GM19468 (cell line): ENCODE measurements at regions not wholly inside any gene's neighbourhood (a gene's known extent, or its start where the extent isn't known, plus 50 kb on each side); places are given as distances from the start of the nearest gene placed in this dataset.
"Not testable (repeated sequence)": the region's sequence is repeated elsewhere in the genome, so short reads cannot be mapped to it uniquely, and the experiment has no call there.

ENCODE experiments used
- ATAC-seq: cut with Tn5 transposase; IDR thresholded peaks from one replicate; pipeline ENCODE4 v1.9.1; 2021; ENCODE audit warnings: mild to moderate bottlenecking, moderate library complexity, moderate number of reproducible peaks; ENCODE audit not compliant: unreplicated experiment; ENCODE audit errors: extremely low read depth

DNA sequence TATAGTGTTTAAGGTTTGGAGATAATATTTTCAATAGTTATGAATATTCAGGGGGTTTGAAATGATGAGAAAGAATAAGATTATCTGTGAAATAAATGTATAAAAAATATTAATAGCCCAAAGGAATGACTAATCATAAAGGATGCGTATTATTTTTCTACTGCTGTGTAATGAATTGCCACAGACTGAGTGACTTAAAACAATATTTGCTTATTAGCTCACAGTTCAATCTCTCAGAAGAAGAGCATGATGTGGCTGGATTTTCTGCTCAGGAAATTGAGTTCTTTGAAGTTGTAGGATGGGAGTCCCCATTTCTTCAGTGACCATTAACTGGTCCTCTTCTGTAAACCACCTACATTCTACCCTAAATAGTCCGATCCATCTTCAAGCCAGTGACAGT lies 1680.8 kb upstream of the AGA start:
- no peak for ATAC-seq

DNA sequence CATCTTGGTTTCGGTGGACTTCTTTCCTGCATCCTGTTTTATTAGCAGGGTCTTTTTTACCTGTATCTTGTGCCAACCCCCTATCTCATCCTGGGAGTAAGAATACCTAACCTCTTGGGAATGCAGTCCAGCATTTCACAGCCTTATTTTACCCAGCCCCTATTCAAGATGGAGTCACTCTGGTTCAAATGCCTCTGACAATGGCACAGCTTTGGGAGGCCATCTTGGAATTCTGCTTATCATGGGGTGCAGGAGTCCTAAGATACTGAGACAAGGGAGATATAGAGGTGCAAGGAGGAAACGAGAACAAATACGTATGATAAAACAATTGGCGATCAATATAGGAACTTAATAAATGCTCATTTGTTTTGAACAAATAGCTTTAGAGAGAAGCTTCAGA lies 1682.2 kb upstream of the AGA start:
- ATAC-seq: no peak

DNA sequence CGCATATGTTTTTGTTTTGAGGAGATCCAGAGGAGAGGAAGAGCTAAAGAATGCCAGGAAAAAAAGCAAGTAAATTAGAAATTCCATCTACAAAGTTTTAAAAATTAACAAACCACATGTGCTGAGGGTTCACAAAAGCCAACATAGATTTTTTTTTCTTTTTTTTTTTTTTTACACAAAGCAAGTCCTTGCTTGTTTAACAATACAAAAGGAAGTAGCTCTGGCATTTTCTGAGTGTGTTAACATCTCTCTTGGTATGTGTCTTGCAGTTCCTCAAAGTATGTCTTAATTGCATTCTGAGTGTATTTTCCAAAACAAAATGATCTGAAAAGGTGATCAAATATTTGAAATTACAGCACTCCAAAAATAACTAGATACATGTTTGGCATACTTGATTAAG lies 1682.7 kb upstream of the AGA start:
- no peak for ATAC-seq

DNA sequence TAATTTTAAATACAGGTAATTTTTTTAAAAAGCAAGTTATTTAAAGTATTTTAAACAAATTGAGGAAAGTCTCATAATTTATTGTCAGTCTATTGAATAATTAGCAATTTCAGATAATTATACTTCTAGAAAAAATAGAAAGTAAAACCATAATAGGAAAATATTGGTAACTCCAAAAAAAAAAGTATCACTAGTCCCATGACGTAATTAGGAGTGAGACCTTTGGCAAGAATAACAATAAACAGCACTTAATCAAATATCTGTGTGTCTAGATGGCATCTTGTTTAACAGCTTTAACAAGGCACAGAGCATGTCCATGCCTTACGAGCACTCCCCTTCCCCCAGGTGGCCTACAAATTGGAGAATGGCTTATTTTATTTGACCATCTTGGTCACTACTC lies 1683.6 kb upstream of the AGA start:
- no peak for ATAC-seq

DNA sequence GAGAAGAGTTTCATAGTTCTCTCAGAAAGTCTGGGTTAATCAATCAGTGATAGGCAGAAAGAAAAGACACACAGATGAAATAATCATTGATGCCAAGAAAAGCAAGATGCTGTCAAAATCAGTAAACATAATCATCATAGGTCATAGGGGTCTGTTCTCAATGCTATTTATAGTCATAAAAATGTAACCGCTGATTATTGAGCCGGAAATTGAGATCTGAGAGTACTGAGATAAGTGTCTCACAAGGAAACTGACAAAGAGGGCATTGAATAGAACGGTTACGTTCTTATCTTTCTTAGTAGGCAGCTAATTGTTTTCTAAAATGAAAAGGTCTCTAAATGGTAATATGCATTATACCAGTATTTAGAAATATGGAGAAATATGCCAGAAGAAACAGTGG lies 1686.1 kb upstream of the AGA start:
- ATAC-seq: no peak

DNA sequence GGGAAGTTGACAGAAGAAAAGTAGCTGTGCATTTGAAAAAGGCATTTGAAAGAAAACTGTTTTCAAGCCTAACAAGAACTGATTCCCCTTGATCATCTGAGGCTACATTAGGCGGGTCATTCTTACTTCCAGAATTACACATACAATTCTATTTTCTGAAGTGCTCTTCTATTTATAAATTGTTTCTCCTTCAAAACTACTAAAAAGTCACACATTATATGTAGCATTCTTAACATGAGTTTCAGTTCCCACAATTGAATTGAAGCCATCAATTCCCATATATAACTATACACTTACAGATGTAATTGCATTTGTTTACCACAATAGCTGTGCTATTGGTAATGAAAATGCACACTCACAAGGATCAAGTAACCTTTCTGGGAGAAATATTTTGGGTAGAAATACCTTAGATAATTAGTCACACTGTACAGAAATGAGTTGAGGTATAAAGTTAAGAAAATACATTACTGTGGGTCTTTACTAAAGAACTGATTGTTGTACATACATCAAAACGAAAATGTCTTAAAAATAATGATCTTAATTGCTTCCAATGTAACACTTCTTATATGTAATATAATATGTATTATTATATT lies 1688.0 kb upstream of the AGA start:
- no peak for ATAC-seq

DNA sequence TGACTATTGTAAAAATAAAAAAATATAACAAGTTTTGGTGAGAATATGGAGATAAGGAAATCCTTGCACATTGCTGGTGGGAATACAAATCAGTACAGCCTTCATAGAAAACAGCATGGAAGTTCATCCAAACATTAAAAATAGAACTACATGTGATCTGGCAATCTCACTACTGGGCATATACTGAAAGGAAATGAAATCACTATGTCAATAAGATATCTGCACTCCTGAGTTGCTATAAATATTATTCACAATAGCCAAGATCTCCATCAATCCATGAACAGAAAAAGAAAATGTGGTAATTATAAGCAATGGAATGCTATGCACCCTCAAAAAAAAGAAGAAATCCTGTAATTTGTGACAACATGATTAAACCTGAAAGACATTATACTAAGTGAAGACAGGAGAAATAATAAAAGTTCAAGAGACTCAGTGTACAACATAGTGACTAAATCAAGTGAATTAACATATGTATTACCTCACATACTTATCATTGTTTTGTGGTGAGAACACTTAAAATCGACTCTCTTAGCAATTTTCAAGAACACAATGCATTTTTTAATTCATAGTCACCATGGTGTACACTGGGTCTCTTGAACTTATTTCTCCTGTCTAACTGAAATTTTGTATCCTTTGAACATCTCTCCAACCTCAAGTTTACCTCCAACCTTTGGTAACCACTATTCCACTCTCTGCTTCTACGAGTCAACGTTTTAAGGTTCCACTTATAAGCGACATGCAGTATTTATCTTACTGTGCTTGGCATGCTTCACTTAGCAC lies 1703.7 kb upstream of the AGA start:
- ATAC-seq: no peak

DNA sequence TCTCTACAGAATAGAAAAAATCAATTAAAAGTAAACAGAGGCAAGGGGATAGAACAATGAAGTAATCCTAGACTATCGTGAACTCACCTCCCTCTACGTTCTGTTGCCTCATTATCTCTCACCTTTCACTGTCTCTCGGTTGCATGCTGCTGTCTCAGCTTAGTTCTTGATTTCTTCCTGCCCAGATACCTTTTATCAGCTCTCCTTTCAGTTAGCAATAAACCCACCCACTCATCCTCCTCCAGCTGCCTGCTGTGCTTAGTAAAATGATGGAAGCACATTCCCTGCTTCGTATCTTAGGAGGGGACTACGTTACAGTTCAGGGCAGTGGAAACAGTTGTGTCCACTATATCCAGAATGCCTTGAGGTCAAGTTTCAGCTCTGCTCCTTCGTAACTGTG lies 1709.5 kb upstream of the AGA start:
- ATAC-seq: no peak

DNA sequence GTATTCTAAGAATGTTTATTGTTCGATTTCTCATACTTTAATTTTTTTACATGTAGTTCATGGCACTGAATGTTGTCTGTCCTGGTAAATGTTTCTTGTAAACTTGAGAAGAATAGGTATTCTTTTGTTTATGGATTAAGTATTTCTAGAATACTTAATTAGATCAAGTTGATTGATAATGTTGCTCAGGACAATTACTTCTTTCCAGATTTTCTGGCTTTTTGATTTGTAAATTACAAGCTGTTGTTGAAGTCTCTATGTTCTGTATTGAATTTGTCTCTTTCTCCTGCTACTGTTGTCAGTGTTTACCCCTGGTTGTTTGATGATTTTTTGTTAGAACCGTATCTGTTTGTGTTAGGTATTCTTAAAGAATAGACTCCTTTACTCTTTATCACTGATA lies 1720.9 kb upstream of the AGA start:
- ATAC-seq: no peak

DNA sequence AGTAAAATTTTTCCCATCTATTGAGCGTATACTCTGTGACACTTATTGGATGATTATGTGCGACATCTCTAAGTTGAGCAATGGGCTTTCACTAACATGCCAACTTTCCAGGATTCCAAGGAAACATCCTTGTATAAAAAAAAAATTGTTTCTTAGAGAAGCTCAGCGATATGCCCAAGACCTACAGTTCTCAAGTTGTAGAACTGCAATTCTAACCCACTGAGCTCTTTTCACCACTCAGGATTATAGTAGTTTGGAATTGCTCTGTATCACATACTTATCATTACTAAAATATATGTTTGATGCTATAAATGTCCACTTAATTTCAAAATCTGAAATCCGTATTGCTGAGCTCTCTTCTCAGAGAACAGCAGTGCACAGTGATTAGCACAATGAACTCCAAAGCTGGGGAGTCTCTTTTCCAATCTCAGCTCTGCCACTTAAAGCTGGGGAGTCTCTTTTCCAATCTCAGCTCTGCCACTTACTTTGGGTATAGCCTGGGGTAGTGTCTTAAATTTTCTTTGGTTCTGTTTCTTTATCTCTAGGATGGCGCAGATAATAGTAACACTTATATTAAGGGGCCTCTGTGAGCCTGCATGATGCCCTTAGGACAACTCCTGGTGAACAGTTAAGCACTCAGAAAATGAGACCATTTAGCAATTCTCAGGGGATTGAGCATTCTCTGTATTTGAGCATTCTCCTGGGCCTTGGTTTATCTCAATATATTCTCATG lies 1722.2 kb upstream of the AGA start:
- no peak for ATAC-seq

DNA sequence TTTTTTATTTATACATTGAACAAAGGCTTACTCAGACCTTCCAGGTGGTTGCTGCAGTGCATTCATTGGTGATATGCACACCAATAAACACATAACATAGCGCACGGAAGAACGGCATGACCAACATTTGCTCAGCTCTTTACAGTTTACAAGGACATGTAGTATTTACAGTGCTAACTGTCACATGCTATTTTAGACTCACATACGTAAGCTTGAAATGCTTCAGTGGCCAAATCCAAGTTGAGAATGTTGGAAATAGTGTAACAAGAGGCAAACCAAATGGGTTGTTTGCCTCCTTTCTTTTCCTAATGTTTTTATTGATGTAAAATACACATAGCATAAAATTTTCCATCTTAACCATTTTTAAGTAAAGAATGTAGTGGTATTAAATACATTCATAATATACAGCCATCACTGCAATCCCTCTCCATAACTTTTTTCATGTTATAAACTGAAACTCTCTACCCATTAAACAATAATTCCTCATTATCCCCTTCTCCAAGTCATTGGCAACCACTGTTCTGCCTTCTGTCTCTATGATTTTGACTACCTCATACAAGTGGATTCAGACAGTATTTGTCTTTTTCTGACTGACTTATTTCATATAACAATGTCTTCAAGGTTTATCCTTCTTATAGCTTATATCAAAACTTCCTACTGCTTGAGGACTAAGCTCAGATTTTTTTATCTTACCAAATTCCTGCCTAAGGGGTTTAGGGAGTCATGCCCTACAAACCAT lies 1722.9 kb upstream of the AGA start:
- ATAC-seq: no peak

DNA sequence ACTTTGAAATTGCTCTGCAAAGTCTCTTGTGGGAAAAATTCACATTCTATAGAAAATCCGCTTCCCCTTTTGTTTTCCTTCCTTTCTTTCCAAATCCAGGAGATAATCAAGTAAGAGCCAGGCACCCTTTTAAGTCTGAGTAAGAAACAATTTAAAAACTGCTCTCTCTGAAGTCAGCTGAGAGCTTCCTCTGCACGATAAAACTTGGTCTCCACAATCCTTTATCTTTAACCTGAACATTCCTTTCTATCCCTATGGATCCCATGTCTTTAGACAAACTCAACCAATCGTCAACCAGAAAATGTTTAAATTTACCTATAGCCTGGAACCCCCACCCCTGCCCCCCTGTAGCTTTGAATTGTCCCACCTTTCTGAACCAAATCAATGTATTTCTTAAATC lies 1723.6 kb upstream of the AGA start:
- no peak for ATAC-seq

DNA sequence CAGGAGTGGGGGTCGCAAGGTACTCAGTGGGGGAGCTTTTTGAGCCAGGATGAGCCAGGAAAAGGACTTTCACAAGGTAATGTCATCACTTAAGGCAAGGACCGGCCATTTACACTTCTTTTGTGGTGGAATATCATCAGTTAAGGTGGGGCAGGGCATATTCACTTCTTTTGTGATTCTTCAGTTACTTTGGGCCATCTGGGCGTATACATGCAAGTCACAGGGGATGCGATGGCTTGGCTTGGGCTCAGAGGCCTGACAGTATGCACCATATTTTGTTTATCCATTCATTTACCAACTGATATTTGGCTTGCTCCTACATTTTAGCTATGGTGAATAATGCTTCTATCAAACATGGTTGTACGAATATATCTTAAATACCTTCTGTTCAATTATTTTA lies 1728.1 kb upstream of the AGA start:
- ATAC-seq: not testable (repeated sequence)

DNA sequence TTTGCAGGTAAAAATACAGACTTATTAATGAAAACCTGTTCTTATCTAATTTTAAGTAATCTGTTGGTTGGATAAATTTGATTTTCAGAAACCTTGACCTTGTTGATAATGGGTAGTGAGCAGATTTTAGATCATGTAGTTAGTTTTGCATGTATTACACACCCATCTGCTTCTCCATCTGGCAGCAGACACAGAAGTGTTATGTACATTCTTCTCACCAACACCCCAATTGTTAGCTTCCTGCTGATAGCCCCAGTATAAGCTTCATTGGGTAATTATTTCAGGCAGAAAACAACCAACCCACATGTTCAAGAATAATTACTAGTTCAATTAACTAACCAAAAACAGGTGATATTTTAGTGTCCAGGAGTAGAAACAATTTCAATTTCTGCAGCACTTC lies 1740.5 kb upstream of the AGA start:
- no peak for ATAC-seq

DNA sequence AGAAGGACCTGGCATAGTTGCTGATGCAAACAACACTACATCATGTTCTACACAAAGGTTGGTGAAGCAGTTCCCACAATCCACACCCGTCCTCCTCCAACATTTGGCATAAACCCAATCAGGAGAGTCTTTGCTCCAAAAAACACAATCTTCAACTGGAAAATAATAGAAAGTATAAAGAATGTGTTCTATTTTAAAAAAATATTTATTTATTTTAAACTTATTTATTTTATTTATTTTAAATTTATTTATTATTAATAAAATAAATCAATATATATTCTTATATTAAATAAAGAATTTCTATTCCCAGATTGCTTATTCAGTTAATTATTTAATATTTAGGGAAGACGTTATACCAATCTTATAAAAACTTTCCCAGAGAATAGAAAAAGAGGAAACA lies 1753.7 kb upstream of the AGA start:
- no peak for ATAC-seq

DNA sequence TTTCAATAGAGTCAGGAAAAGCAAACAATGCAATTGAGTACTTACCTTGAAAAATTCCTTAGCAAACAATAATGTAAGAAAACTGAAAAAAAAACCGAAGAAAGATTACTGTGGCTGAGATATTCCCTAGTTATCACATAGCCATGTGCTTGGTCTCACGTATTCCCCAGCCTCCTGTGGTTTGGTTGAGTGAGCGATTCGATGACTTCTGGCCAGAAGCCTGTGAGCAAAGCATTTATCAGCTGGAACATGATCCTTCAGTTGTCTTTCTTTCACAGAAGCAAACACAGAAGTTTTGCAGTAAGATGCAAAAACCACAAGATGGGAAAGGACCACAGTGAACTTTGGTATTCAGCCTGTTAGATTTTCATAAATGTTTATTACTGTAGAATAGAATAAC lies 1754.3 kb upstream of the AGA start:
- no peak for ATAC-seq

DNA sequence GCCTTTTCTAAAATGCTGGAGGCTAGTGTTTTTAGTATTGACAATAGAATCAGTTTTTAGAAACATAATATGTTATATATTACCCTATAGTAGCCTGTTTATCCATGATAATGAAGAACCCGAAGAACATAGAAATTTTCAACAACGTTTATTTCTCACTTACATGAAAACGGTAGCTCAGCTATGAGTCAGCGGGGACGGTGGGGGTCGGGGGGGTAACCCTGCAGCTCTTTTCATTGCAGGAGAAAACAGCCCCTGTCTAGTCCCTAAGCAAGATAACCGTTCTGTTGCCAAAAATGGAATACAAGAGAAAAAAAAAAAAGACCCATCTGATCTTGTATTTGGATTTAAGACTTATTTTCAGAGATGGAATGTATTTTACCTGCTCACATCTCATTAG lies 1758.4 kb upstream of the AGA start:
- no peak for ATAC-seq

DNA sequence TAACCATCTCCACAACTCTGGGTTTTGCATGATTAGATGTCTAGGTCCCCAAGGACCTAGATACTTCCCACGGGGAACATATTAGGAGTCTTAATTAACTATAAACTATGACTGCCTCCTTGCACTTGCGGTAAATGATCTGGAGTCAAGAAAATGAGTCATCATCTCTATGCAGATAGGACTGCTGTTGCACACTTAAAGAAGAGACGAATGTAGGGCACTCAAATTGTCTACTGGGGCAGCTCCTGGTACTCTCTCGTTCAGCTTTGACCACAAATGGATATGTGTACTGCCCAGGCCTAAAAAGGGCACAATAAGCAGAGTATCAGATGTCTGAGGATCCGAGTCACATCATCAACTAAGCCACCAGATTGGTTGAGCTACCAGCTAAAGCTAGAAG lies 1783.4 kb upstream of the AGA start:
- no peak for ATAC-seq

DNA sequence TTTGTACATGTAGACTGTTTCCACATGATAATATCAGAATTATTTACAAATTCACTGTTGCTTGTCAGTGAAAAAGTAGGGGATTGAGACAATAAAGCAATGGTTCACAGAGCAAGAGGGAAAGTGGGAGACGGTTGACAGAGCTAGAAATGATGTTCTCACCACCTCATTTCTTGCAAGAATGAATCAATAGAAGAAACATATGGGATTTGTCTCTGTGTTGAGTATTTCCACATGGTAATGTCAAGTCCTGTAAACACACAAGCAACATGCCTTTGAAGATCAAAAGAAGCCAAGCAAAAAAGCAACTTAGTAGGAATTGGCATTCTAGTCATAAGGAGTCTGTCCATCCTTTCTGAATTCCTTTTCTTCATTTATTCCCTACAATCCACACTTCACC lies 1806.6 kb upstream of the AGA start:
- ATAC-seq: no peak

DNA sequence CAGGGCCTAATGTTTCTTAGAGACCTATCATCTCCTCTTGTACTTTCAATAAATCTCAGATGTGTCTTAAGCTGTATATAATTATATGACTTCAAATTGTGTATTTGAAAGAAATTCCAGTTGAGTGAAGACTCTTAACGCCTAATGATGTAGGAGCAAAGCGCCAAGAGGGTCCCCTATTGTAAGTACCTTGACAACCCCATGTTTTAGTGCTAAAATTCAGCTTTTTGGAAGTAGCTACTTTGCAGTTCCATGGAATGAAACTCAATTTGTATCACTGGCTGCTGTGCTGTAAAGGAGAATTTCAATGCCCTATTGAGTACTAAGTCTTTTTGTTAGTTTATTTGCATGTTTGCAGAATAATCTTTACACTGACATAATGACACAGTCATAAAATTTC lies 1826.6 kb upstream of the AGA start:
- no peak for ATAC-seq

DNA sequence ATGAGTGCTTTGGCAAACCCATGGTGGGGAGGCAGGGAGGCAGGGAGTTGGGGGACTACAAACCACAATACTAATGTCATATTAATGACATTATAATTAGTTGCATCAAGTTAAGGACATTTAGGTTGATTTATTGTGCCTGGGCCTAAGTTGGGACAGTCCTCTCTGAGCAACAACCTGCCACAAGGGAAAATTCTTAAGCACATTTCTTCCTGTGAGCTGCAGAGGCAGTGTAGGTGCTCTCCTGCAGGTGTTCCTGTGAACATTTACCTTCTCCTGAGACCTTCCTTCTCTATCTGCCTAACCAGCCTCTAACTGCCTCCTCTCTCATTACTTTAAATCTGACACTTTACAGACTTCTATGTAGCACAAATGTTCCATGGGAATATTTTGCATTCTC lies 1830.0 kb upstream of the AGA start:
- no peak for ATAC-seq
